ENCODE measurements at regions not wholly inside any gene's neighbourhood (a gene's known extent, or its start where the extent isn't known, plus 50 kb on each side); places are given as distances from the start of the nearest gene placed in this dataset.

GRCh38 chrX:9280831-9281230 is 184.0 kb upstream of the TBL1X start:
- TF ChIP-seq CTCF (IDR thresholded peaks at IDR 0.05) (no peak), EZH2 (IDR thresholded peaks at IDR 0.05) (no peak)

All from neural progenitor cell (in vitro differentiated cells).